ENCODE measurements at regions not wholly inside any gene's neighbourhood (a gene's known extent, or its start where the extent isn't known, plus 50 kb on each side); places are given as distances from the start of the nearest gene placed in this dataset.

- Mint-ChIP-seq H3K36me3 (ENCODE audit: low read depth) (peaks cover 20% of the 10 kb centered on the region), H3K27me3 (ENCODE audit: insufficient read depth) (no peaks in the 10 kb centered on the region), H3K4me1 (ENCODE audit: low read depth) (peaks cover 67% of the 10 kb centered on the region), H3K9me3 (no peaks in the 10 kb centered on the region), H3K27ac (peak overlapping the region; percentile 60), H3K4me3 (no peak overlapping the region)
- no peak for TF ChIP-seq CTCF (IDR thresholded peaks at IDR 0.05)
- peak; percentile 7 for DNase-seq
Measured at GRCh38 chr11:27857014-27857413, 156.8 kb upstream of the BDNF start.

- no peaks in the 10 kb centered on the region for H3K27me3 Mint-ChIP-seq (ENCODE audit: insufficient read depth)
- no peak overlapping the region for H3K27ac Mint-ChIP-seq
- peaks cover 11% of the 10 kb centered on the region for H3K4me1 Mint-ChIP-seq (ENCODE audit: low read depth)
- peaks cover 3% of the 10 kb centered on the region for H3K9me3 Mint-ChIP-seq
- DNase-seq: no peak
- TF ChIP-seq CTCF (IDR thresholded peaks at IDR 0.05): no peak
- H3K36me3 Mint-ChIP-seq (ENCODE audit: low read depth): peaks cover 17% of the 10 kb centered on the region
- no peak overlapping the region for H3K4me3 Mint-ChIP-seq
Measured at GRCh38 chr11:27848423-27848822, 148.2 kb upstream of the BDNF start.

GRCh38 chr11:27847496-27847895 is 147.2 kb upstream of the BDNF start:
- no peak for DNase-seq
- no peak overlapping the region for H3K4me3 Mint-ChIP-seq
- TF ChIP-seq CTCF (IDR thresholded peaks at IDR 0.05): no peak
- H3K27ac Mint-ChIP-seq: no peak overlapping the region
- peaks cover 11% of the 10 kb centered on the region for H3K4me1 Mint-ChIP-seq (ENCODE audit: low read depth)
- peaks cover 24% of the 10 kb centered on the region for H3K36me3 Mint-ChIP-seq (ENCODE audit: low read depth)
- no peaks in the 10 kb centered on the region for H3K27me3 Mint-ChIP-seq (ENCODE audit: insufficient read depth)
- peaks cover 12% of the 10 kb centered on the region for H3K9me3 Mint-ChIP-seq

- DNase-seq: no peak
- Mint-ChIP-seq H3K27me3 (ENCODE audit: insufficient read depth) (no peaks in the 10 kb centered on the region), H3K27ac (no peak overlapping the region), H3K9me3 (peaks cover 12% of the 10 kb centered on the region), H3K4me3 (no peak overlapping the region), H3K4me1 (ENCODE audit: low read depth) (peaks cover 27% of the 10 kb centered on the region), H3K36me3 (ENCODE audit: low read depth) (peaks cover 19% of the 10 kb centered on the region)
- no peak for TF ChIP-seq CTCF (IDR thresholded peaks at IDR 0.05)
Measured at GRCh38 chr11:27842290-27842689, 142.0 kb upstream of the BDNF start.

- peaks cover 12% of the 10 kb centered on the region for H3K9me3 Mint-ChIP-seq
- H3K4me1 Mint-ChIP-seq (ENCODE audit: low read depth): peaks cover 20% of the 10 kb centered on the region
- H3K36me3 Mint-ChIP-seq (ENCODE audit: low read depth): peaks cover 19% of the 10 kb centered on the region
- DNase-seq: no peak
- no peak overlapping the region for H3K27ac Mint-ChIP-seq
- H3K4me3 Mint-ChIP-seq: no peak overlapping the region
- H3K27me3 Mint-ChIP-seq (ENCODE audit: insufficient read depth): no peaks in the 10 kb centered on the region
- TF ChIP-seq CTCF (IDR thresholded peaks at IDR 0.05): no peak
Measured at GRCh38 chr11:27841023-27841422, 140.8 kb upstream of the BDNF start.

All from HFFc6 (cell line).